AG09319 (cell line): ENCODE measurements at regions not wholly inside any gene's neighbourhood (a gene's known extent, or its start where the extent isn't known, plus 50 kb on each side); places are given as distances from the start of the nearest gene placed in this dataset.

Source experiments
- DNase-seq: peaks from one replicate; pipeline ENCODE4 v3.0.0-alpha.2; 2010; ENCODE audit warnings: low read depth; ENCODE audit errors: extremely low read depth
- TF ChIP-seq, protein P1 (sequence below): IDR thresholded peaks from 2 replicates; pipeline ENCODE4 v1.5.1; 2011; ENCODE audit warnings: low read depth, mild to moderate bottlenecking, inconsistent platforms, low read length, moderate library complexity

DNA sequence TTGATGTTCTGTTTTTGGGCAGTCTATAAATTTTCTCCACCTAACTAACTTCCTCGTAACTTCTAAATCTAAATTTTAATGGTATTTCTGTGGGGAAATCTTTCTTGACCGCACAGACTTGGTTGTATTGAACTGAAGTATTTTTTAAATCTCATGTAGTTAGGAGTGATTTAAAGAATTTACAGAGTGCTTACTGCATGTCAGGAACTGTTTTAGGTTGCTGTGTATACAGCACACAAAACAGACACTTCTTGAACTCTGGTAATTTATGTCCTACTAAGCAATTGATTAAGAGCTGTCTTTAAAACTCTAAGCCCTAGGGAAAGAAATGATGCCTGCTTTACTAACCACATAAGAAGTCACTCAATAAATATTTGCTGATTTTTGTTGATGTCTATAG is 1350.2 kb downstream of the ZPLD1 start:
- no peak for DNase-seq
- TF ChIP-seq, protein P1, sequence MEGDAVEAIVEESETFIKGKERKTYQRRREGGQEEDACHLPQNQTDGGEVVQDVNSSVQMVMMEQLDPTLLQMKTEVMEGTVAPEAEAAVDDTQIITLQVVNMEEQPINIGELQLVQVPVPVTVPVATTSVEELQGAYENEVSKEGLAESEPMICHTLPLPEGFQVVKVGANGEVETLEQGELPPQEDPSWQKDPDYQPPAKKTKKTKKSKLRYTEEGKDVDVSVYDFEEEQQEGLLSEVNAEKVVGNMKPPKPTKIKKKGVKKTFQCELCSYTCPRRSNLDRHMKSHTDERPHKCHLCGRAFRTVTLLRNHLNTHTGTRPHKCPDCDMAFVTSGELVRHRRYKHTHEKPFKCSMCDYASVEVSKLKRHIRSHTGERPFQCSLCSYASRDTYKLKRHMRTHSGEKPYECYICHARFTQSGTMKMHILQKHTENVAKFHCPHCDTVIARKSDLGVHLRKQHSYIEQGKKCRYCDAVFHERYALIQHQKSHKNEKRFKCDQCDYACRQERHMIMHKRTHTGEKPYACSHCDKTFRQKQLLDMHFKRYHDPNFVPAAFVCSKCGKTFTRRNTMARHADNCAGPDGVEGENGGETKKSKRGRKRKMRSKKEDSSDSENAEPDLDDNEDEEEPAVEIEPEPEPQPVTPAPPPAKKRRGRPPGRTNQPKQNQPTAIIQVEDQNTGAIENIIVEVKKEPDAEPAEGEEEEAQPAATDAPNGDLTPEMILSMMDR = no peak

- TF ChIP-seq, protein P1 = no peak
- DNase-seq = no peak
These were observed 1350.7 kb downstream of the ZPLD1 start for GRCh38 chr3:103785537-103785936.

DNA sequence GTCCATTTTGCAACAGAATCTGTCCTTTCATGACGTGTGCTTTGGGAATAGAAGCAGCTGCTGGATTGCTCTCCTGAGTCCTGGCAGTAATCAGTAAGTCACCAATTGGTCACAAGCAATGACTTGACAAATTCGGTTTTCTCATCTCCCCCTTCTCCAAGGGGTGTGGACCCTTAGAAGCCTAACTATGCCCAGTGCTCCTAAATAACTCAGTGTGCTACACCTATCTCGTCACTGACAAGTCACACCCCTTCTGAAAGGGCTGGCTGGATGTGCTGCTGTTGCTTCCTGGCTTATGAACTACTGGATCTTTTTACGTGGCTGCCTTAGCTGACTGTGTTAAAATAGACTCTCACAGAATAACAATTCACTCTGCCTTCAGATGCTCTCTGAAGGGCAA is 1351.5 kb downstream of the ZPLD1 start:
- TF ChIP-seq, protein P1 = no peak
- no peak for DNase-seq

DNA sequence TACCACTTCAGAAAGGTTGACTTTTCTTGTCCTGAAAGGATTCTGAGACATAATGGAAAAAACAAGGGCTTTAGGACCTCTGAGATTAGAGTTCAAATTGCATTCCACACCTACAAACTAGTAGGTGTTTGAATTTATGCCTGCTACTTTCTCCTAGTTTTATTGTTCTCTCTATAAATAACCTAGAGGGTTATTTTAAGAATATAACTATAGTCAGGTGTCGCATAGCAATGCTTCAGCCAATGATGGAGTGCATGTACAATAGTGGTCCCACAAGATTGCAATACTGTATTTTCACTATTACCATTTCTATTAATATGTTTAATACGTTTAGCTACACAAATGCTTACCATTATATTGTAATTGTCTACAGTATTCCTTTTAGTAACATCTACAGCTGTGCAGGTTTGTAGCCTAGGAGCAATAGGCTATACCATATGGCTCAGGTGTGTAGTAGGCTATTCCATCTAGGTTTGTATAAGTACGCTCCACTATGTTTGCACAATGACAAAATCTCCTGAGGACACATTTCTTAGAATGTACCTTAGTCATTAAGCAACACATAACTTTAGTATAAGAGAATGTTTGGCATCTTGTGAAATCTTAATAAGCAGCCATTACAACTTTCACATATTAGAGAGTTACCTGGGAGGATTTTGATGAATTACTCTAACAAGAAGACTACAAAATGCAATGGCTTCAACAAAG is 1352.5 kb downstream of the ZPLD1 start:
- DNase-seq = no peak
- TF ChIP-seq, protein P1 = no peak

GRCh38 chr3:103787879-103788278 is 1353.1 kb downstream of the ZPLD1 start:
- TF ChIP-seq, protein P1 = no peak
- DNase-seq = no peak

DNA sequence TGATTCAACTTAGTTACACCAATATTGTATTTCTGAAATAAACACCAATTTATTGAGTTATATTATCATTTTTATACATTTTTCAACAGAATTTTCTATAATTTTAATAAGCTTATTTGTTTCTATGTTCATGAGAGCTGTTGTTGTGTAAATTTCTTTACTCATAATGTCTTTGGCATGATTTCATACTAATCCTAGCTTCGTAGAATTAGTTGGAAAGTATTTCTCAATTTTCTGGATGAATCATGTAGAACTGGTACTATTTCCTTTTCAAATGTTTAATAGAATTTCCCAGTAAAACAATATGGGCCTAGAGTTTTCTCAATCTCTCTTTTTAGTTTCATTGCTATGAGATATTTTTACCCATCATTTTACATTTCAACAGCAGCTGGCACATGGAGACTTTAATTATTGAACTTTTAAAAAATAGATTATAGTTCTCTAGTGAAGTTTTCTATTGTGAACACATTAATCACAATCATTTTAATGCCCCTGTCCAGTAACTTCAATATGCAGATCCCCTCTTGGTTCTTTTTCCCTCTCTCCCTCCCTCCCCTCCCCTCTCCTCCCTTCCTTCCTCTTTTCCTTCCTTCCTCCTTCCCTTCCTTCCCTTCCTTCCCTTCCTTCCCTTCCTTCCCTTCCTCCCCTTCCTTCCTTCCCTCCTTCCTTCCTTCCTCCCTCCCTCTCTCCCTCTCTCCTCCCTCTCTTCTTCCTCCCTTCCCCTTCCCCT is 1357.1 kb downstream of the ZPLD1 start:
- DNase-seq = no peak

DNA sequence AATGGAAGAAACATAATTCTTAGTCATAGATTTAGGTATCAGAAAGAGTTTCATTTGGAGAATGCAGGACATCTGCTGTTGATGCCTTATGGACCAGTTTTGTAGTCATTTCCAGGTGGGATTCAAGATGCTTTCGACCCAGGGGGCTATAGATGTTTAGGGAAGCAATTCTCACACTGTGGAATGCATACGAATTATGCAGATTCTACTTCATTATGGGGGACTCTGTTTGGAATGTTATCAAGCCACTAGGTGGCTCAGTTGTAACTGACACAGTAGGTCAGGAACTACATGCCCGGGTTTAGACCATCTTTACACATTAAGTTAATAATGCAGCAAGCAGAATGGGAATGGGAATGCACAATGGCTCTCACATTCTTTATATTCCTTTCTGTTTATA is 1359.8 kb downstream of the ZPLD1 start:
- TF ChIP-seq, protein P1 = no peak
- DNase-seq = no peak

More for the DNA sequence above, 1357.1 kb downstream of the ZPLD1 start:
- TF ChIP-seq, protein P1 = no peak
